SW 1271 (cell line): ENCODE measurements at regions not wholly inside any gene's neighbourhood (a gene's known extent, or its start where the extent isn't known, plus 50 kb on each side); places are given as distances from the start of the nearest gene placed in this dataset.
"Not testable (repeated sequence)": the region's sequence is repeated elsewhere in the genome, so short reads cannot be mapped to it uniquely, and the experiment has no call there.

ENCODE experiments used
- DNase-seq, 2 experiments: peaks; one replicate each; lab custom pipeline; 2025; lab: John Stamatoyannopoulos, UW

DNA sequence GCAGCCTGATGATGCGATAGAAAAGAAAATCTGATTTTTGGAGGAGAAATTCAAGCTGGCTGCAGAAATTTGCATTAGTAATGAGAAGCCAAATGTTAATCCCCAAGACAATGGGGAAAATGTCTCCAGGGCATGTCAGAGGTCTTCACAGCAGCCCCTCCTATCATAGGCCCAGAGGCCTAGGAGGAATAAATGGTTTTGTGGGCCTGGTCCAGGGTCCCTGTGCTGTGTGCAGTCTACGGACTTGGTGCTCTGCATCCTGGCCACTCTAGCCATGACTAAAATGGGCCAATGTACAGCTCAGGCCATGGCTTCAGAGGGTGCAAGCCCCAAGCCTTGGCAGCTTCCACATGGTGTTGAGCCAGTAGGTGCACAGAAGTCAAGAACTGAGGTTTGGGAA, 303.8 kb upstream of the SEMA3C start:
- not testable (repeated sequence) for DNase-seq

DNA sequence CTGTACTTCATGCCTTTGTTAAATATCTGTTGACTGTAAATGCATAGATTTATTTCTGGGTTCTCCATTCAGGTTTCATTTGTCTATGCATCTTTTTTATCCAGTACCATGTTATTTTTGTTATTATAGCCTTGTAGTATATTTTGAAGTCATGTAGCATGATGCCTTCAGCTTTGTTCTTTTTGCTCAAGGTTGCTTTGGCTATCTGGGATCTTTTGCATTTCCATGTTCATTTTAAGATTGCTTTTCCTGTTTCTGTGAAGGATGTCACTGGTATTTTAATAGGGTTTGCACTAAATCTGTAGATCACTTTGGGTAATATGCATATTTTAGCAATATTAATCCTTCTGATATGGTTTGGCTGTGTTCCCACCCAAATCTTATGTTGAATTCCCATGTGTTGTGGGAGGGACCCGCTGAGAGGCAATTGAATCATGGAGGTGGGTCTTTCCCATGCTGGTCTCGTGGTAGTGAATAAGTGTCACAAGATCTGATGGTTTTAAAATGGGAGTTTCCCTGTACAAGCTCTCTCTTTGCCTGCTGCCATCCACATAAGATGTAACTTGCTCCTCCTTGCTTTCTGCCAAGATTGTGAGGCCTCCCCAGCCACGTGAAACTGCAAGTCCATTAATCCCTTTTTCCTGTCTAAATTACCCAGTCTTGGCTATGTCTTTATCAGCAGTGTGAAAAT, 302.8 kb upstream of the SEMA3C start:
- DNase-seq, result no peak

DNA sequence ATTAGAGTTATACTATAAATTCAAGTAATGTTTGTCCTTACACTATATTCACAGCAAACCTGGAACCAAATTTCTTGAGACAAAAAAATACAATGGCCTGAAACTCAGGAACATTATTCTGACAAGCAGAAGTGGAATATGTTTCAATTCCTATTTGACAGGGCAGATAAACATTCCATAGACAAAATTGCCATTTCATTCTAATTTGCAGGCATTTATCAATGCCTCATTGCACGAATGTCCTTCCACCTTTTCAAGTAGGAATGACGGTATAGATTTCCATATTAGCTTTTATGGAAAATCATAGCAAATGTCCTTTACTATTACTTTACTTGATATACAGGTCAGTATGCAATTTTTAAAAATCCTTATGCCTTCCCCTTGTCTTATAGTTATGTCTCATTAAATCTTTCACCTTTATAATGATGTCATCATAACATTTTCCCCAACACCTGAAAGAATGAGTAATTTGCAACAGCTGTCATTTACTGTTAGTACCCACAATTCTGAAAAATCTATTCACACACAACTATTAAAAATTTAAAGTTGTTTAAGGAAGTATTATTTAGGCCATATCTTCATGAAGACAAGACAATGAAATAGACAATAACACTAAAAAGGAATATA, 299.7 kb upstream of the SEMA3C start:
- DNase-seq, result no peak

DNA sequence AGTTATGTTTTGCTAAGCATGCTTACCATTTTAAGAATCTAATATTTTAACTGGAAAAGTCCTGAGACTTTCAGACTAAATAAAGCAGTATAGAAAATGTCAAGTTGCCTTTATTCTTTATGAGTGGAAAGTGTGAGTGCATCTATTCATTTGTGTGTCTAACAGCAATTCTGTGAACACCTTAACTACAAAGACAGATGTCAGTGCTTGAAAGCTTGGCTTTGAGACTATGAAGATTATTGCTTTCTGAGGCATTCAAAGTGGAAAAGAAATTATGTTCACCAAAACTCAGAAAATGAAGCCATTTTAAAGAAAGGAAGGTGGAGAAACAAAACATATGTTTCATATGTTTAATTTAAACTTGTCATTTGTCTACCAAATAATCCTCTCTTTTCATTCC, 294.5 kb upstream of the SEMA3C start:
- DNase-seq, result no peak

DNA sequence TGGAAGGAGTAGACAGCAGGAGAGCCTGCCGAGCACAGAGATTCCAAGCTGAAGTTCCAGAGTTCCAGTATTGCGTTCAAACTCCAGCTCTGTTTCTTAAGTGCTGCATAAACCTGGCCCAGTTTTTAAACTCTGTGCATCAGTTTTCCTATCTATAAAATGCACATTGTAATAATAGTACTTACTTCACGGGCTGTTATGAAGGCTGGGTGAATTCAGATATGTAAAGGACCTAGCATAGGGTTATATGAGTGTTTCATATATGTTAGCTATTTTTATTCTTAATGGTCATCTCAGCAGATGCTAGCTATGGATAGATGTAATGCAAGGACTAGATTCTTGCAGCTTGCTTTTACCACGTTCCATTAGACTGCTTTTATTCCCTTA, 293.1 kb upstream of the SEMA3C start:
- DNase-seq, result no peak

DNA sequence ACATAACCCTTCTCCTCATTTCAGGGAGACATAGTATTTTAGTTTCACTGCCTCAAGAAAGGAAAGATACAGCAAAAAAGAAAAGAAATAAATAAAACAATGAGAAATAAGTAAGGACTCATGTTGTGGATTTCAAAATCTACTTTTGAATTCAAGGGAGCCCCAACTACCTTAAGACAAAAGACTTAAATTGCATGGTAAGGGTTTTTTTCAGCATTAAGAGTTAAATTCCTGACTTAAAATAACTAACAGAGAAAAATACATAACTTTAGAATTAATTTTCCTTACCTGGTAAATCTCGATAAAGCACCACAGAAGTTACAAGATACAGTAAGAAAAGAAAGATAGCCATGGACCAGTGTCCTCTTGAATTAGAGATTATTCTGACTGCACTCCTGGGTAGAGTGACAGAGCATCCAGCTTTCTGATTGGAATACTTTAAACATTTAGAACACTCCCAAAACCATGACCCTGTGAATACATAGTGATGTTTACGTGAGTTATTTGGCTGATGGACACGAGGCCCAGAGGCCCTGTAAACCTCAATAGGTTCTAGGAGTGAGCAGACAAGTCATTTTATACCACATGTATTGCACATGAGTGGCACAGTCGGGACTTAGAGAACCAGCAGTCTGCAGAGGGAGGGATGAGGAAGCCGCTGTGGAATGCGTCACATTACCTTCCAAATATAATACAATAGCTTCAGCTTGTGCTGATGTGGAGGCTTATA, 292.5 kb upstream of the SEMA3C start:
- DNase-seq, result no peak

DNA sequence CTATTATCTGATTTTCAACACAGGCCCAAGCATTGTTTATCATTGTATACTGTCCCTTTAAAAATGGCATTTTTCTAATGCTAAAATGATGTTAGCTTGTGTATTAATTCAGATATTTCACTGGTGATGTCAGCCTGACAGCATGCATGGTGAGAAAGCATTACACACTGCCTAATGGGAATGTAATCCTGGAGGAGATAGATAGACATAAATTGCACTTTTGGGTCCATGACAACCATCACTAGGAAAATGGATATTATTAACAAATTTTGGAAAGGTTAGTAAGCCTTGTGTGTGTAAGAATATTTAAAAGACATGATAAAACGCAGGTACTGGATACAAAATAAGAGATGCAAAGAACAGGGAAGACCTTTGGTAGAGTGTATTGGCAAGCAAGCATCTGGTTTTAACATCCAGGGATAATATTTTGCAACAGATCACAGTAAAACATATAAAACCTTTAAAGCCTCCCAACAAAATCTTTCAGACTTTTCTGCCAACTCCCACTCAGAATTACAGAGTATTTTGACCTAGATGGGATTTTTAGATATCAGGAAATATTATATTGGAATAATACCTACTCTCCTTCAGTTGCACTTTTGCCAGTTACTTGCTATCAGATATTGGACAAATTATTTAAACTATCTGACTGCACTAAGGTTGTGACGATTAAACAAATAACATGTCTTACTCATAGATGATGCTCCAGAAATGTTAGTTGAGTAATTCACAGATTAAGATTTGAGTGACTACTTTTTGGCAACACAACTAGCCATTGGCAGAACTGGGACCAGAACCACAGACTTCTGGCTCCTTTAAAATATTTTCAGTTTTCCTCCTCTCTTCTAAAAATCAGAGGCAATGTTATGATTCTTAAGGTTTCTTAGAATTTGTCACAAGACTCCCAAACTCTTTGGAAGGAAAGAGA, 291.6 kb upstream of the SEMA3C start:
- DNase-seq, result no peak

DNA sequence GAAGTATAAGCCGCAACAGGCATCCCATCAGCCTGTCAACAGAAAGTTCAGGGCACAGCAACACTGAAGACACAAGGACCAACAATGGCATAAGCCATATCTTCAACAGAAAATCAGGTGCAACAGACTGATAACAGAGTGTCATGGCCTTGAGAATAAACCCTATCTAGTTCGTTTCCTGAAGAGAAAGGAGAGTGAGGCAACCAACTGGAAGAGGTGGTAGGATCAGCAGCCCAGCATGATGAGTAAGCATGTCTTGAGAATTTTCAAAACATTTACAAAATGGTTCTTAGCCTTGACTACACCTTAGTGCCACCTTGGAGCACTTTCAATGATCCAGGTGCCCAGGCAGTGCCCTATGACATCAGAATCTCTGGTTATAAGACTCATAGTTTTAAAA, 290.2 kb upstream of the SEMA3C start:
- no peak for DNase-seq

DNA sequence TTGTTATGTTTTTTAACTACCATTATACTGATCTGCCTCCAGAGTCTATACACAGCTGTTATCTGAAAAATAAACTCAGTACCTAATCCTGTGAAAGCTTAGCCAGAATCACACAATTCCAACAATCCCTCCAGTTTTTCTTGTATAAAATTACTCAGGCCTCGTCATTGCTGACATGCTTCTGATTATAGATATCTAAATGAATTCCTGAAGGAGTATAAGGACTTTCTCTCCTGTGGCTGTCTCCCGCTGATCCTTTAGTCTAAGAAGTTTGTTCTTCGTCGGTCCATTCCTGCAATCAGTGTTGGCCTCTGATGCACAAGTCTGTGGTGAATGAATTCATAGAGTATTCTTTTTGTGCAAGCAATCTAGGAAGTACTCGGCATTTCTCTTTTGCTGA, 288.9 kb upstream of the SEMA3C start:
- DNase-seq, result no peak

DNA sequence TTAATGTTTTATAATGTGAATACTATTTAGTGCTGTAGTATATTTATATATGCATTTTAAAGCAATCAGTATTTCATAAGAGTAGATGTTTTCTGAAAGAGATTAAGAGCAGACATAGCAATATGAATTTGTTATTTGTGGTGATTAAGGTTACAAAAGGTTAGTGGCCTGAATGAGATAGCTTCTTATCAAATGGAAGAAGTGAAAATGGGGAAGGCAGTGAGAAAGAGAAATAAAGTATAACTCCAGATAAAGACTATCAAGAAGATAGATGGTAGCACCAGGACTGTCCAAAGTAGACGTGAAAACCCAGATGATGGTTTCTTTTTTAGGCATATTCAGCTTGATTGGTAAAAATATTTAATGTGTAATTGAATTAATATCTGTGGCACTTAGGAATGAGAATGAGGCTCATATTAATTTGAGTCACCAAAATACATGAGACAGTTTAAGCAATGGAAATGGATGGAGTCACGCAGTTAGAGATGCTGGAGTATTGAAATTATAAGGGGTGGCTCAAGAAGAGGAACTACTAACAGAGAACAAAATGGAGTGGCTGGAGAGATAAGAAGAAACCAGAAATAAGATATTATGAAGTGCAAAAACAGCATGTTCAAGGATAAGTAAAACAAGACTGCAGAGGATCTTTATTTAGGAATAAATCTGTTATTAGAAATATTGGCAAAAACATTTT, 288.0 kb upstream of the SEMA3C start:
- no peak for DNase-seq

DNA sequence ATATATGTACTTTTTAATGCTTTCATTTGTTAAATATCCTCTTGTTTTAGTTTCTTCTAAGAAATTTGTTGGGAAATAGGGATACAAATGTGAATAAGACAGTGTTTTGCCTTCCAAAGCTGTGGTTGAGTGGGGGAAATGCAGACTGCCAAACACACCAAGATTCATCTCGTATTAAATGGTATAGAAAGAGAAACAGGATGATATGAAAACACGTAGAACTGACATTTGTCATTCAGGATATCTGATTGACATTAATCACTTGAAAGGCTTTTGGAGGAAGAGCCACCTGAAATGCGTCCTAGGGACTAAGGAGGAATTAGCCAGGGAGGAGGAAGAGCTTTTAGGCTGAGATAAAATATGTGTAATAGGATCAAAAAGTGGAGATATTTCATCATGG, 287.4 kb upstream of the SEMA3C start:
- no peak for DNase-seq

DNA sequence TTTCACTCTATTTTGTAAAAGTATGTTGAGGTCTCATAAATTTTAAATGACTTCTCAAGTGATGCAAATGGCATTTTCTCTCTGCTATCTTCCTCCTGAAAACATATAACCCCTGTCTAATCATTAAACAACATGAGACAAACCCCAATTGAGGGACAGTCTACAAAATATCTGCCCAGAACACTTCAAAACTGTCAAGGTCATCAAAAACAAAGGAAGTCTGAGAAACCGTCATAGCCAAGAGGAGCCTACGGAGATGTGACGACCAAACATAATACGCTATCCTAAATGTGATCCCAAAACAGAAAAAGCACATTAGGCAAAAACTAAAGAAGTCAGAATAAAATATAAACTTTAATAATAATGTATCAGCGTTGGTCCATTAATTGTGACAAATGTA, 282.3 kb upstream of the SEMA3C start:
- DNase-seq, result no peak

DNA sequence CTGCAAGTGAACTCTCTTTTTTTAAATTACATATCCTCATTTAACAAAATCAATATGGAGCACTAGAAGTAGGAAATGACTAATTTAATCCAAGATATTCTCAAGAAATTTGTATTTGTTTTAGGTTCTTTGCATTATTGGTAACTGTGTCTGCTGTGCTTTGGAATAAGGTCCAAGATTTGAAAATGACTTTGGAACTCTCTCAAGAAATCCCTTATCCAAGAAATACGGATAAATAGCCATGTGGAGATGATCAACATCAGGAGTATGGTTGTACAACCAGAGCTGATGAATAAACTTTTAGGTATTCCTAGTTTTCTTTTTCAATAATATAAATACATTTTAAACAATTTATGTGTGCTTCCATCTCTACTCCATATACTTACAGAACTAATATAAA, 279.9 kb upstream of the SEMA3C start:
- no peak for DNase-seq

DNA sequence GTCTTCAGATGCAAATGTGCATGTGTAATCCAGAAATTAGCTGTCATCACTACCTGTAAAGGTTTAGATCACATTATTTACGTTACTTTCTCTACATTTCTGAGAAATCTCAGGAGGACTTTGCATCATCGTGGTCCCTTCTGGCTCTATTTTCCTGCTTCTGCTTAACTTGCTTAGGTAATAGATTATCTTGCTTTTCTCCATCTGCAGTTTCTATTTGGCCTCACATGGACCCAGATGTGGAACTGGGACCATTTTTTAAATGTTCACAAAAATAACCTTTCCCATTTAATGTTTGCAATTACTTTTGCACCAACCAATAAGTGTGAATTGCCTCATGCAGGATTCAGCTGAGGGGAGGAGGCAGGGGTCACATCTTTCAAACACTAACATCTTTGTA, 278.4 kb upstream of the SEMA3C start:
- no peak for DNase-seq

DNA sequence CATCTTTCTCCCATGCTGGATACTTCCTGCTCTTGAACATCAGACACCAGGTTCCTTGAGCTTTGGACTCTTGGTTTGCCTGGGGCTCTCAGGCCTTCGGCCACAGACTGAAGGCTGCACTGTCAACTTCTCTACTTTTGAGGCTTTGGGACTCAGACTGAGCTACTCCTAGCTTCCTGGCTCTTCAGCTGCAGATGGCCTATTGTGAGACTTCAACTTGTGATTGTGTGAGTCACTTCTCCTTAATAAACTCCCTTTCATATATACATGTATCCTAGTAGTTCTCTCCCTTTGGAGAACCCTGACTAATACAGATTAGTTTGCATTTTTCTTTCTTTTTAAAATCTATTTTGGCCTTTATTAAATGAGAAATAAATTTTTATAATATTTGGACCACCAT, 276.2 kb upstream of the SEMA3C start:
- no peak for DNase-seq

DNA sequence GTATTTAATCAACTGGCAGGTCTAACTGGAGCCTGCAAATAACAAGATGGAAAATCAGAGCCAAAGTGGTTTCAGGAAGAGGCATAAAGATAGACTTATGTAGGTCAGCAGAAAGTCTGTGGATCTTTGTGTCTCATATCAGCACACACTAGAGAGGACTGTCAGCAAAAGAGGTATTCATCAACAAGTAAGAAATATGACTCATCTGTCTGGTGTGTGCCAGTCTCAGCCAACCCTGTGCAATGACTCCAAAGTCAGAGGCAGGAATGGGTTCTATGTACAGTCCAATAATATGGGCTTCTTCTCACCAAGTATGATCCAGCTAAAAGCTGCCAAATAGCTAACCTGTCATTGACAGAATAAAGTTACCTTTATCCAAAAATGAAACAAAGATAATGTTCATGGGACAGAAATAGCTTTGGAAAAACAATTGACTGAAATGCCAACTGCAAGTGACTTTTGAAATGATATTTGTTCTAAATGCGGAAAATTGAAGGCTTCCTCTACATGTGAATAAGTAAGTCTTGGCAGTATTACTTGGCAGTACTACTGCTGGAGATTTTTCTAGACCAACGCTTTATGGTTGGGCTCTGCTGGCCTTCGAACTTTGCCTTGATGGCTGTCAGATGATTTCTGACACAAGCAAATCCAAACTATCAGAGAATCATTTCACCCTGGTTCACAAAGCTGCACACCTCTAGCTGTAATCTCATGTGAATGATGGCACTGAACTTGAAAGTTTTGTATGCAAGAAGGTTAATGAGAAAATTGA, 272.3 kb upstream of the SEMA3C start:
- DNase-seq, result peak in 1 of 2 experiments; percentile 5

DNA sequence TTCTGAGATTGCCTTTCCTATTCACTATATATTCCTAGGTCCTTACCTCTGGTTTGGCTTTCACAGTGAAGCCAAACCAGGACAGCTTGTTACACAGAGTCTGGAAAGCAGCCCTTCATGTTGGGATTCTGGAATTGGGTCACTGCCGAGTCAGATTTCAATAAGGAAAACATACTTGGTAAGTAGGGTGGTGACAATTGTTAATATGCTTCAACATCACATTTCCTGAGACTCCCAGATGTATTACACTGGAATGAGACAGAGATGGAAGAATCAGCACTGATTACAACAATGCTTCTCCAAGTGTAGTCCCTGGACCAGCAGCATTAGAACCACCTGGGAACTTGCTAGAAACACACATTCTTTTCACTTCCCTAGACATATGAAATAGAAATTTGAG, 268.9 kb upstream of the SEMA3C start:
- no peak for DNase-seq

DNA sequence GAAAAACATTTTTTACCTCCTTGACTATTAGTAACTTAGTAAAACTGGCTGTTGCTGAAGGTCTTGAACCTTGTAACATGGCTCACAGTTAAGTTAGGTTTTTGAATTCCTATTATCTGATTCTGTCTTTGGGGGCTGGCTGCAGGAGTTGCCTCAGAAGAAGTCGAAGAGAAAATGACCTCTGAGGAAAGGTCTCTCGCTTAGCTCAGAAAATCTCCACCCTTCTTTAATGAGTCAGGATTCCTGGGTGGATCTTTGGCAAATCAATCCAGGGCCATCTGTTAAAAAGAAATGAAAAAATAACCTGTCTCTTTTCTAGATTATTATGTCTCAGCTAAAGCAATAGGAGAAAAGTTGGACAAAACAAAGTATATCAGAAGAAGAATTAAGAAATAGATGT, 267.8 kb upstream of the SEMA3C start:
- no peak for DNase-seq

DNA sequence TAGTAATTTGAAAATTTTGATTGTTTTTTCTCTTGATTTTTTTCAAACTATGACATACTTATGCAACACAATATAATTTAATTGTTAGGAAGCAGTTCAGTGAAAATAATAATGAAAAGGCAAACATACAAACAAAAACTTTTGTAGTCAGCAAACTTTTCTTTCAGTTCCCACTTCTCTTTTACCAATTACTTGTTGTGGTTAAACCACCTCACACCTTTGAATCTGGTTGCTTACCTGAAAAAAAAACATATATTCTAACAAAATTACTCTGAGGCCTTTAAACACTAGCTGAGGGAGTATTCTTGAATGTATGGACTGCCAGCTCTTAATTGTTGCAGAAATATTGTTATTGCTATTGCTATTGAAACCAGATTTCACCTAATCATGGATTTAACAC, 266.2 kb upstream of the SEMA3C start:
- no peak for DNase-seq

DNA sequence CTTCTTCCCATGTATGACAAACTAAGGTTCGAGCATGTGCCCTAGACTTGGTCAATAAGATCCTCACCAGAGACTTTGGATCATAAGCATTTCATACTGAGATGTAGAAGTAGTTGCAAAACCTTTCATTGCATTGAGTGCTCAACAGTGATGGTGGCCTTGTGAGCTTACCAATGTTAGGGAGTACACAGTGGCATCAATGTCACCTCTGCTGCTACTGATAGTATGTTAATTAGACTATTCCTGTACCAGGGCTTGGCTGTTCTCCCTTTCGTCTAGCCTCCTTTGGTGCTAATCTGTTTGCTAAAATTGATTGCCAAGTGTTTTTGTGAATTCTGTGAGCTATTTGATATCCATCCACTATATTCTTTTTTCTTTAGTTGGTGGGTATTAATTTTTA, 264.5 kb upstream of the SEMA3C start:
- no peak for DNase-seq

DNA sequence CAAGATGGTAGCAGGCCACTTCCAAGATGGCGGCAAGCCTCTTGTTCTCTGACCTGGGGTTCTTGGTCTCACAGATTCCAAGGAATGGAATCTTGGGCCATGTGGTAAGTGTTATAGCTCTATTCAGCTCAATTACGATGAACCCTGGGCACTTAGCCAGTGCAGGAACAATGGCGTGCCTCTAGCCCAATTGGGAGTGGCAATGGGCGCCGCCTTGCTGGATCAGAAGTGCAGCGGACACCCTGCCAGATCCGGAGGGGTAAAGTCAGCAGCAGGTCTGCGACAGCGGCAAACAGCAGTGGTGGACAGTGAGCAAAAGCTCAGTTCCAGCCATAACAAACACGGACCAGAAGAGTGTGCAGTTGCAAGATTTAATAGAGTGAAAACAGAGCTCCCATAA, 263.2 kb upstream of the SEMA3C start:
- not testable (repeated sequence) for DNase-seq
